Ovary (tissue), 3 donors: ENCODE measurements at regions not wholly inside any gene's neighbourhood (a gene's known extent, or its start where the extent isn't known, plus 50 kb on each side); places are given as distances from the start of the nearest gene placed in this dataset.

Source experiments
- CTCF ChIP-seq, 3 donors: fragments of 450-650 bp in 2 of 3; fragments of 200-600 bp in 1 of 3; IDR thresholded peaks; one replicate each; pipeline versions ENCODE4 v1.5.1 to v1.8.0; 2016 to 2022; ENCODE audit warnings: antibody characterized with exemption in 3 of 3, mild to moderate bottlenecking in 1 of 3
- EP300 ChIP-seq: sonication (generic); formaldehyde crosslinking; IDR thresholded peaks from one replicate; pipeline ENCODE4 v1.6.1; 2017; ENCODE audit warnings: antibody characterized with exemption
- POLR2A ChIP-seq: fragments of 450-650 bp; IDR thresholded peaks from one replicate; pipeline ENCODE4 v1.6.1; 2017; ENCODE audit warnings: antibody characterized with exemption, mild to moderate bottlenecking, moderate library complexity
- donor health status: DM: no; HTN: no; CAD: no.

GRCh38 chr9:106307670-106308069 is 555.3 kb upstream of the ZNF462 start:
- TF ChIP-seq CTCF (IDR thresholded peaks at IDR 0.05) (no peak), POLR2A (no peak), EP300 (no peak)
